Activated CD4-positive, alpha-beta T cell treated with anti-CD3 and anti-CD28 coated beads, Interleukin-2, amount 50 U/mL, for 24 hours (primary cell): ENCODE measurements at regions not wholly inside any gene's neighbourhood (a gene's known extent, or its start where the extent isn't known, plus 50 kb on each side); places are given as distances from the start of the nearest gene placed in this dataset.

ENCODE experiments used
- DNase-seq, 2 donors: peaks; one replicate each; pipeline ENCODE4 v3.0.0-alpha.2; 2020; ENCODE audit warnings: low read depth in 1 of 2, low spot score in 1 of 2

GRCh38 chr7:89908736-89909135, 245.5 kb upstream of the STEAP1 start:
- DNase-seq = no peak

- no peak for DNase-seq
These were observed 239.6 kb upstream of the STEAP1 start for GRCh38 chr7:89914711-89915110.

GRCh38 chr7:89926194-89926593, 228.1 kb upstream of the STEAP1 start:
- DNase-seq = no peak

GRCh38 chr7:89926701-89927100, 227.6 kb upstream of the STEAP1 start:
- DNase-seq = no peak

GRCh38 chr7:89927762-89928161, 226.5 kb upstream of the STEAP1 start:
- no peak for DNase-seq

GRCh38 chr7:89928451-89928850, 225.8 kb upstream of the STEAP1 start:
- no peak for DNase-seq

GRCh38 chr7:89934101-89934500, 220.2 kb upstream of the STEAP1 start:
- DNase-seq = no peak

- DNase-seq = no peak
These were observed 210.7 kb upstream of the STEAP1 start for GRCh38 chr7:89943525-89944050.

- DNase-seq = no peak
These were observed 195.7 kb upstream of the STEAP1 start for GRCh38 chr7:89958525-89959068.

- DNase-seq = no peak
These were observed 188.1 kb upstream of the STEAP1 start for GRCh38 chr7:89966067-89966664.

- DNase-seq = no peak
These were observed 178.7 kb upstream of the STEAP1 start for GRCh38 chr7:89975577-89975976.

GRCh38 chr7:89987665-89988064, 166.6 kb upstream of the STEAP1 start:
- no peak for DNase-seq

GRCh38 chr7:89988074-89988473, 166.2 kb upstream of the STEAP1 start:
- DNase-seq = no peak

- DNase-seq = no peak
These were observed 164.8 kb upstream of the STEAP1 start for GRCh38 chr7:89989454-89989853.

- no peak for DNase-seq
These were observed 159.8 kb upstream of the STEAP1 start for GRCh38 chr7:89994483-89994882.

GRCh38 chr7:89998554-89998953, 155.7 kb upstream of the STEAP1 start:
- DNase-seq = no peak

GRCh38 chr7:90005836-90006235, 148.4 kb upstream of the STEAP1 start:
- no peak for DNase-seq

- no peak for DNase-seq
These were observed 147.1 kb upstream of the STEAP1 start for GRCh38 chr7:90007001-90007654.

- no peak for DNase-seq
These were observed 146.4 kb upstream of the STEAP1 start for GRCh38 chr7:90007831-90008230.

- no peak for DNase-seq
These were observed 132.1 kb upstream of the STEAP1 start for GRCh38 chr7:90022213-90022612.

GRCh38 chr7:90025771-90026170, 128.5 kb upstream of the STEAP1 start:
- DNase-seq = no peak

GRCh38 chr7:90033850-90034249, 120.4 kb upstream of the STEAP1 start:
- no peak for DNase-seq

GRCh38 chr7:90053094-90053493, 101.2 kb upstream of the STEAP1 start:
- no peak for DNase-seq
